HepG2 (cell line): ENCODE measurements at regions not wholly inside any gene's neighbourhood (a gene's known extent, or its start where the extent isn't known, plus 50 kb on each side); places are given as distances from the start of the nearest gene placed in this dataset.

Experiments used
- EP300 ChIP-seq, 3 experiments: sonication (generic) in 1 of 3; formaldehyde crosslinking in 1 of 3; IDR thresholded peaks; 2 replicates each; pipeline versions ENCODE4 v1.5.1 to v1.6.1; 2011 to 2020; ENCODE audit warnings: low read depth in 2 of 3, low read length in 2 of 3, borderline replicate concordance in 1 of 3, improper control_type of control experiment in 1 of 3, mild to moderate bottlenecking in 1 of 3, missing genetic modification reagents in 1 of 3, moderate library complexity in 1 of 3
- HMGA1 ChIP-seq: sonication (generic); formaldehyde crosslinking; conservative IDR thresholded peaks from 2 replicates; pipeline ENCODE4 v1.4.0; 2020; ENCODE audit warnings: missing genetic modification reagents
- RXRB ChIP-seq: IDR thresholded peaks from 2 replicates; pipeline ENCODE4 v1.6.1; 2016; ENCODE audit warnings: borderline replicate concordance, missing genetic modification reagents, missing compliant biosample characterization
- SALL2 ChIP-seq: sonication (generic); formaldehyde crosslinking; IDR thresholded peaks from 2 replicates; pipeline ENCODE4 v1.8.1; 2023; ENCODE audit warnings: mild to moderate bottlenecking, missing genetic modification reagents, inconsistent platforms
- SIX4 ChIP-seq: sonication (generic); formaldehyde crosslinking; IDR thresholded peaks from 2 replicates; pipeline ENCODE4 v1.4.0; 2020; ENCODE audit warnings: missing genetic modification reagents
- SMARCE1 ChIP-seq: fragments of 450-650 bp; IDR thresholded peaks from 2 replicates; pipeline ENCODE4 v1.6.1; 2017; ENCODE audit warnings: borderline replicate concordance
- SNAPC2 ChIP-seq: sonication (generic); formaldehyde crosslinking; IDR thresholded peaks from 2 replicates; pipeline ENCODE4 v1.8.1; 2022; ENCODE audit warnings: mild to moderate bottlenecking, missing genetic modification reagents
- SP5 ChIP-seq: IDR thresholded peaks from 2 replicates; pipeline ENCODE4 v1.6.1; 2016; ENCODE audit warnings: low read depth, borderline replicate concordance
- SRY ChIP-seq: sonication (generic); formaldehyde crosslinking; IDR thresholded peaks from 2 replicates; pipeline ENCODE4 v1.8.0; 2022; ENCODE audit warnings: mild to moderate bottlenecking, missing genetic modification reagents
- TCF7 ChIP-seq: sonication (generic); IDR thresholded peaks from 2 replicates; pipeline ENCODE4 v1.6.1; 2016; ENCODE audit warnings: antibody characterized with exemption, low read depth
- ZBTB7B ChIP-seq: sonication (generic); formaldehyde crosslinking; IDR thresholded peaks from 2 replicates; pipeline ENCODE4 v1.4.0; 2020; ENCODE audit warnings: missing genetic modification reagents
- ZNF557 ChIP-seq: sonication (generic); formaldehyde crosslinking; IDR thresholded peaks from 2 replicates; pipeline ENCODE4 v1.4.0; 2020; ENCODE audit warnings: missing genetic modification reagents
- ZNF629 ChIP-seq: sonication (generic); formaldehyde crosslinking; conservative IDR thresholded peaks from 2 replicates; pipeline ENCODE4 v1.5.0; 2020; ENCODE audit warnings: missing genetic modification reagents
- ZNF891 ChIP-seq: sonication (generic); formaldehyde crosslinking; IDR thresholded peaks from 2 replicates; pipeline ENCODE4 v1.5.0; 2020; ENCODE audit warnings: mild to moderate bottlenecking, missing genetic modification reagents
- TF ChIP-seq, protein P1 (sequence below): sonication (generic); formaldehyde crosslinking; IDR thresholded peaks from 2 replicates; pipeline ENCODE4 v1.9.0; 2021; ENCODE audit warnings: missing genetic modification reagents, borderline replicate concordance
- TF ChIP-seq, protein P2 (sequence below): sonication (generic); formaldehyde crosslinking; IDR thresholded peaks from 2 replicates; pipeline ENCODE4 v1.4.0; 2020; ENCODE audit warnings: missing genetic modification reagents

DNA sequence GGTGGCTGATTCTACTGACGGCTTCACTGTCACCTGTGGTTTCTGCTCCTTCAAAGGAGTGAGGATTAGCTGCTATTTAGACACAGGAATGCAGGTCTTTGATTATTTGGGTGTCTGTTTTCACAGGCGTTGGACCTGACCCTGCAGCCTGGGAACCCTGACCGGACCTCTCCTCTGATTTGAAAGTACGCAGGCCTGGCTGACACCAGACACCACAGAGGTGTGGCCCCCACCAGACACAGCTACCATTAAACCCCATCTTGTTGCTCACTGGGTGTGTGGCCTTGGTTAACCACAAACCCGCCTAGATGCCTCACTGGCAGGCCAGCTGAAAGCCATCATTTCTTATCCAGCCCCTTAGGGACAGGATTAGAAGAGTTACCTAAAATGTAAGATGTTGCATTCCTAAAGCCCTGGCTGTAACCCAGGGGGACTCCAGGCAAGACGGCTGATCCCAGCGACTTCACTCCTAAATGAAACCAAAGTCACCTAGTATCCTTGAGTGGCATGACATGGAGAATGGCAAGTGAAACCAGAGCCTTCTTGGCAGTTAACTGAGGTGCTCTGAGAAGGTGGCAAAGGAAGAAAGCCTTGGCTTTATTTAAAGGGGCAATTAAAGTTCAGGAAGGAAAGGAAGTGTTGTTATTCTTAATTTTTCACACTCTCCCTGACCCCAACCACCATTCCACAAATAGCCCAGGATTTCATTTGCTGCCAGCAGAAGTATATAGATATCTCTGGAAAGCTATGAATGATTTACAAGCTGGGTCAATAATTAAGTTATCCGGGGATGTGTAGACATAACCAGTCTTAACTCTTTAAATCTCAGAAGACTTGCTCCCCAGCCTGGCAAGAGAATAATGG lies 169.9 kb downstream of the QRSL1 start (continued):
- TF ChIP-seq, protein P1, sequence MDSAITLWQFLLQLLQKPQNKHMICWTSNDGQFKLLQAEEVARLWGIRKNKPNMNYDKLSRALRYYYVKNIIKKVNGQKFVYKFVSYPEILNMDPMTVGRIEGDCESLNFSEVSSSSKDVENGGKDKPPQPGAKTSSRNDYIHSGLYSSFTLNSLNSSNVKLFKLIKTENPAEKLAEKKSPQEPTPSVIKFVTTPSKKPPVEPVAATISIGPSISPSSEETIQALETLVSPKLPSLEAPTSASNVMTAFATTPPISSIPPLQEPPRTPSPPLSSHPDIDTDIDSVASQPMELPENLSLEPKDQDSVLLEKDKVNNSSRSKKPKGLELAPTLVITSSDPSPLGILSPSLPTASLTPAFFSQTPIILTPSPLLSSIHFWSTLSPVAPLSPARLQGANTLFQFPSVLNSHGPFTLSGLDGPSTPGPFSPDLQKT = no peak
- TF ChIP-seq ZNF629 (CRISPR knock-in tag) (no peak), EP300 (IDR thresholded peaks at IDR 0.05; ENCODE audit: low read depth in 2 of 2, low read length in 2 of 2) (peak in 1 of 2 experiments; percentile 50; a peak in 2 of 4 replicates), EP300 (CRISPR knock-in tag; IDR thresholded peaks at IDR 0.05; ENCODE audit: borderline replicate concordance) (no peak), TCF7 (peak; percentile 46; the same call in 1 of the 2 replicates), SALL2 (no peak), SMARCE1 (no peak), SIX4 (CRISPR knock-in tag) (peak; percentile 91), SNAPC2 (0 out of 2 replicates have a peak, but pooled peaks have one; percentile 45), ZNF557 (CRISPR knock-in tag) (no peak), HMGA1 (CRISPR knock-in tag) (no peak), ZBTB7B (CRISPR knock-in tag) (peak; percentile 13; the same call in 1 of the 2 replicates), SRY (0 out of 2 replicates have a peak, but pooled peaks have one; percentile 31), ZNF891 (CRISPR knock-in tag) (no peak), RXRB (CRISPR knock-in tag) (peak; percentile 36; the same call in 1 of the 2 replicates), SP5 (CRISPR knock-in tag) (0 out of 2 replicates have a peak, but pooled peaks have one; percentile 11)
- TF ChIP-seq, protein P2, sequence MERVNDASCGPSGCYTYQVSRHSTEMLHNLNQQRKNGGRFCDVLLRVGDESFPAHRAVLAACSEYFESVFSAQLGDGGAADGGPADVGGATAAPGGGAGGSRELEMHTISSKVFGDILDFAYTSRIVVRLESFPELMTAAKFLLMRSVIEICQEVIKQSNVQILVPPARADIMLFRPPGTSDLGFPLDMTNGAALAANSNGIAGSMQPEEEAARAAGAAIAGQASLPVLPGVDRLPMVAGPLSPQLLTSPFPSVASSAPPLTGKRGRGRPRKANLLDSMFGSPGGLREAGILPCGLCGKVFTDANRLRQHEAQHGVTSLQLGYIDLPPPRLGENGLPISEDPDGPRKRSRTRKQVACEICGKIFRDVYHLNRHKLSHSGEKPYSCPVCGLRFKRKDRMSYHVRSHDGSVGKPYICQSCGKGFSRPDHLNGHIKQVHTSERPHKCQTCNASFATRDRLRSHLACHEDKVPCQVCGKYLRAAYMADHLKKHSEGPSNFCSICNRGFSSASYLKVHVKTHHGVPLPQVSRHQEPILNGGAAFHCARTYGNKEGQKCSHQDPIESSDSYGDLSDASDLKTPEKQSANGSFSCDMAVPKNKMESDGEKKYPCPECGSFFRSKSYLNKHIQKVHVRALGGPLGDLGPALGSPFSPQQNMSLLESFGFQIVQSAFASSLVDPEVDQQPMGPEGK (CRISPR knock-in tag) = peak; percentile 71; the same call in 1 of the 2 replicates
